ENCODE measurements at regions not wholly inside any gene's neighbourhood (a gene's known extent, or its start where the extent isn't known, plus 50 kb on each side); places are given as distances from the start of the nearest gene placed in this dataset.
"Not testable (repeated sequence)": the region's sequence is repeated elsewhere in the genome, so short reads cannot be mapped to it uniquely, and the experiment has no call there.

- no peaks in the 10 kb centered on the region for H3K27me3 ChIP-seq (replicated peaks)
- H3K27ac ChIP-seq = no peak overlapping the region
- H3K4me3 ChIP-seq (ENCODE audit: low read depth, low read length) = no peak overlapping the region
- in situ Hi-C loops (cut with HindIII; ENCODE audit: low pct_ligation_motif_present, low sequenced_read_pairs) = no loop called here
- DNase-seq = no peak
- TF ChIP-seq CTCF (IDR thresholded peaks at IDR 0.05; ENCODE audit: low read depth, low read length, missing control alignments) = no peak
- H3K36me3 ChIP-seq (replicated peaks) = no peaks in the 10 kb centered on the region
Observed at GRCh38 chr5:152601806-152602732, 197.0 kb upstream of the NMUR2 start.

GRCh38 chr5:152606050-152606449, 201.0 kb upstream of the NMUR2 start:
- in situ Hi-C loops (cut with HindIII; ENCODE audit: low pct_ligation_motif_present, low sequenced_read_pairs); H3K27me3 ChIP-seq (replicated peaks); H3K27ac ChIP-seq; H3K4me3 ChIP-seq (ENCODE audit: low read depth, low read length); H3K36me3 ChIP-seq (replicated peaks); DNase-seq: not testable (repeated sequence)

- Histone ChIP-seq H3K4me3 (ENCODE audit: low read depth, low read length) (no peak overlapping the region), H3K36me3 (replicated peaks) (no peaks in the 10 kb centered on the region), H3K27me3 (replicated peaks) (no peaks in the 10 kb centered on the region), H3K27ac (no peak overlapping the region)
- no peak for TF ChIP-seq CTCF (IDR thresholded peaks at IDR 0.05; ENCODE audit: low read depth, low read length, missing control alignments)
- in situ Hi-C loops (cut with HindIII; ENCODE audit: low pct_ligation_motif_present, low sequenced_read_pairs) = no loop called here
- DNase-seq = no peak
Observed at GRCh38 chr5:152606776-152607364, 201.8 kb upstream of the NMUR2 start.

GRCh38 chr5:152607401-152608160, 202.5 kb upstream of the NMUR2 start:
- TF ChIP-seq CTCF (IDR thresholded peaks at IDR 0.05; ENCODE audit: low read depth, low read length, missing control alignments) = no peak
- Histone ChIP-seq H3K4me3 (ENCODE audit: low read depth, low read length) (no peak overlapping the region), H3K27me3 (replicated peaks) (no peaks in the 10 kb centered on the region), H3K36me3 (replicated peaks) (no peaks in the 10 kb centered on the region), H3K27ac (no peak overlapping the region)
- no peak for DNase-seq
- in situ Hi-C loops (cut with HindIII; ENCODE audit: low pct_ligation_motif_present, low sequenced_read_pairs) = no loop called here

GRCh38 chr5:152608458-152608857, 203.4 kb upstream of the NMUR2 start:
- TF ChIP-seq CTCF (IDR thresholded peaks at IDR 0.05; ENCODE audit: low read depth, low read length, missing control alignments) = no peak
- no peak overlapping the region for H3K4me3 ChIP-seq (ENCODE audit: low read depth, low read length)
- no peak overlapping the region for H3K27ac ChIP-seq
- in situ Hi-C loops (cut with HindIII; ENCODE audit: low pct_ligation_motif_present, low sequenced_read_pairs) = no loop called here
- no peaks in the 10 kb centered on the region for H3K27me3 ChIP-seq (replicated peaks)
- no peaks in the 10 kb centered on the region for H3K36me3 ChIP-seq (replicated peaks)
- DNase-seq = no peak

- no peak for TF ChIP-seq CTCF (IDR thresholded peaks at IDR 0.05; ENCODE audit: low read depth, low read length, missing control alignments)
- Histone ChIP-seq H3K4me3 (ENCODE audit: low read depth, low read length) (no peak overlapping the region), H3K27me3 (replicated peaks) (no peaks in the 10 kb centered on the region), H3K27ac (no peak overlapping the region), H3K36me3 (replicated peaks) (no peaks in the 10 kb centered on the region)
- in situ Hi-C loops (cut with HindIII; ENCODE audit: low pct_ligation_motif_present, low sequenced_read_pairs) = no loop called here
- no peak for DNase-seq
Observed at GRCh38 chr5:152619756-152620155, 214.7 kb upstream of the NMUR2 start.

All from brain microvascular endothelial cell (primary cell).